Bronchial epithelial cell (primary cell): ENCODE measurements at regions not wholly inside any gene's neighbourhood (a gene's known extent, or its start where the extent isn't known, plus 50 kb on each side); places are given as distances from the start of the nearest gene placed in this dataset.

Experiments
- DNase-seq: peaks from one replicate; pipeline ENCODE4 v3.0.0-alpha.2; 2010; ENCODE audit warnings: low read depth
- FAIRE-seq: peaks from 2 replicates; lab custom pipeline; 2011; peaks lifted over from hg19 to GRCh38; lab: Jason Lieb, UNC
- H3K27me3 ChIP-seq: 2 replicates; pipeline ENCODE4 v1.5.1; 2011; ENCODE audit warnings: low read length; ENCODE audit not compliant: control insufficient read depth, insufficient read depth
- H3K36me3 ChIP-seq: 2 replicates; pipeline ENCODE4 v1.5.1; 2011; ENCODE audit warnings: low read length; ENCODE audit not compliant: control insufficient read depth, insufficient read depth
- H3K4me3 ChIP-seq: 2 replicates; pipeline ENCODE4 v1.5.1; 2011; ENCODE audit warnings: mild to moderate bottlenecking, low read depth, low read length, control low read depth
- TF ChIP-seq, protein P1 (sequence below): IDR thresholded peaks from 2 replicates; pipeline ENCODE4 v1.5.1; 2011; ENCODE audit warnings: mild to moderate bottlenecking, moderate library complexity, low read length, control low read depth, inconsistent platforms; ENCODE audit not compliant: insufficient read depth, severe bottlenecking

DNA sequence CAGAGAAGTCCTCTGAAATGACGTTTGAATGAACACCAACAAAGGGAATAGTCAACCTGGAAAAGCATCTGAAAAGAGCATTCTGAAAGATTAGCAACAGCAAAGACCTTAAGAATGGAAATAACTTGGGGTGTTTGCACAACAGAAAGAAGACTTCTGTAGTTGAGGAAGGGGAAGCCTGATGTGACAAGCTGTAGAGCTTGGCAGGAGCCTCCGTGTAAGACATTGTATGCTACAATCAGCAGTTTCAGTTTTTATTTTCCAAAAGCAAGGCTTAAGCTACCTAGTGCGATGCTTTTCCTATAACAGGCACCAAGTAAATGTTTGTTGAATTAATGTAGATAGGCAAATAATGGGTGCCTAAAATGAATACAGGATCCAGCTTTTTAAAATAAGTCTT, 484.0 kb downstream of the SPRY1 start:
- TF ChIP-seq, protein P1, sequence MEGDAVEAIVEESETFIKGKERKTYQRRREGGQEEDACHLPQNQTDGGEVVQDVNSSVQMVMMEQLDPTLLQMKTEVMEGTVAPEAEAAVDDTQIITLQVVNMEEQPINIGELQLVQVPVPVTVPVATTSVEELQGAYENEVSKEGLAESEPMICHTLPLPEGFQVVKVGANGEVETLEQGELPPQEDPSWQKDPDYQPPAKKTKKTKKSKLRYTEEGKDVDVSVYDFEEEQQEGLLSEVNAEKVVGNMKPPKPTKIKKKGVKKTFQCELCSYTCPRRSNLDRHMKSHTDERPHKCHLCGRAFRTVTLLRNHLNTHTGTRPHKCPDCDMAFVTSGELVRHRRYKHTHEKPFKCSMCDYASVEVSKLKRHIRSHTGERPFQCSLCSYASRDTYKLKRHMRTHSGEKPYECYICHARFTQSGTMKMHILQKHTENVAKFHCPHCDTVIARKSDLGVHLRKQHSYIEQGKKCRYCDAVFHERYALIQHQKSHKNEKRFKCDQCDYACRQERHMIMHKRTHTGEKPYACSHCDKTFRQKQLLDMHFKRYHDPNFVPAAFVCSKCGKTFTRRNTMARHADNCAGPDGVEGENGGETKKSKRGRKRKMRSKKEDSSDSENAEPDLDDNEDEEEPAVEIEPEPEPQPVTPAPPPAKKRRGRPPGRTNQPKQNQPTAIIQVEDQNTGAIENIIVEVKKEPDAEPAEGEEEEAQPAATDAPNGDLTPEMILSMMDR, result no peak
- DNase-seq, result no peak
- FAIRE-seq, result no peak
- no peak overlapping the region for H3K4me3 ChIP-seq
- no peaks in the 10 kb centered on the region for H3K36me3 ChIP-seq
- no peaks in the 10 kb centered on the region for H3K27me3 ChIP-seq

DNA sequence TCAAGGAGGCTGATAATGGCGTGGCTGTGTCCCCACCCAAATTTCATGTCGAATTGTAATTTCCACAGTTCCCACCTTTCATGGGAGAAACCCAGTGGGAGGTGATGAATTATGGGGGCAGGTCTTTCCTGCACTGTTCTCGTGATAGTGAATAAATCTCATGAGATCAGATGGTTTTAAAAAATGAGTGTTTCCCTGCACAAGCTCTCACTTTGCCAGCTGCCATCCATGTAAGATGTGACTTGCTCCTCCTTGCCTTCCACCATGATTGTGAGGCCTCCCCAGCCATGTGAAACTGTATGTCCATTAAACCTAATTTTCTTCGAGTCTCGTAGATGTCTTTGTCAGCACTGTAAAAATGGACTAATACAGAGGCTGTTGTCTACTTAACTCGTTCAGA, 488.3 kb downstream of the SPRY1 start:
- Histone ChIP-seq H3K27me3 (no peaks in the 10 kb centered on the region), H3K36me3 (no peaks in the 10 kb centered on the region), H3K4me3 (no peak overlapping the region)
- TF ChIP-seq, protein P1, result no peak
- no peak for FAIRE-seq
- no peak for DNase-seq

DNA sequence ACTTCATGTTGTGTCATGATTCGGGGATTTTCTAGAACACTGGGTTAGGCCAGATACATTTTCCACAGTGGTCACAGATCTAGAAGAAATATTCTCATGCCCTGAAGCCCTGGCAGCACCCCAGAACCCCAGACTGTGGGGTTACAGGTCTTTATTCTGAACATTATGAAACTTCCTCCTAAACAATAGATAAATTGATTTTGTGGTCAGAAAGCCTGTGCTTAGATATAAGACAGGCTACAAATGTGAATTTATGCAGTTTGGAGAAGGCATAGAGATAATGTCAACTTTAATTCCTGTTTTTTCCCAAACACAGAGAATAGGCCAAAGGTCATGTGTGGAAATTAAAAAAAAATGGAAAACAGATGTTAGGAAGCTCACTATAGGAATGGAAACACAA, 492.9 kb downstream of the SPRY1 start:
- FAIRE-seq, result no peak
- H3K36me3 ChIP-seq, result no peaks in the 10 kb centered on the region
- TF ChIP-seq, protein P1, result no peak
- H3K27me3 ChIP-seq, result no peaks in the 10 kb centered on the region
- no peak for DNase-seq
- no peak overlapping the region for H3K4me3 ChIP-seq

DNA sequence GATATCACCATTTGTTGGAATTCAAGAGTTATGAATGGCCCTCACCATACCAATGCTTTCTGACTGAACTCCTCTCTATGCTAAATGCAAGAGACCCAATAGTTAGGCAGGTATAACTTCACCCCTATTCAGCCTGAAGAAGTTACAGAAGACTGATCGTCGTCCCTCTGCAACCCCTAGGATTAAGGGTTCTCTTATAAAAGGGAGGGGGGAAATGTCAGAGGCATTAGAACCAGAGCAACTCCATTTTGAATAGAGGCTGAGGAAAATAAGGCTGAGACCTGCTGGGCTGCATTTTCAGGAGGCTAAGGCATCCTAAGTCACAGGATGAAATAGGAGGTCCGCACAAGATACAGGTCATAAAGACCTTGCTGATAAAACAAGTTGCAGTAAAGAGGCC, 494.3 kb downstream of the SPRY1 start:
- H3K27me3 ChIP-seq, result no peaks in the 10 kb centered on the region
- FAIRE-seq (no peak), DNase-seq (no peak)
- TF ChIP-seq, protein P1, result no peak
- no peak overlapping the region for H3K4me3 ChIP-seq
- no peaks in the 10 kb centered on the region for H3K36me3 ChIP-seq

DNA sequence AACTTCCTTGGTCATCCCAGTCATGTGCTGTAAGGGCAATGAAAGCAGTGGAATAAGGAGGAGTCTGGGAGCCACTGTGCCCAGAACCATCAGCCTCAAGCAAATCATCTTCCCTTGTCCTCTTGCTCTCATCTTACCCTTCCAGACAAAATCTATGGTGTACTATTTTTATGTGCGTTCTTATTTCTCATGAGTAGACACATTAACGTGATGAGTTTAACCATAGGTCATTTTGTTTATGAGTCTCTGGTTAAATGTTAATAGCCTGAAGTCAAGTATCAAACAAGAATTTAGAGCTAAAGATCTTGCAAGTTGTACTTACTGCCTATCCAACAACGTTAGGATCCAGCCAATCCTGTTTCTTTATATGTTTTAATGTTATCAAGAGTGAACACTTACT, 495.3 kb downstream of the SPRY1 start:
- no peak overlapping the region for H3K4me3 ChIP-seq
- DNase-seq (no peak), FAIRE-seq (no peak)
- TF ChIP-seq, protein P1, result no peak
- no peaks in the 10 kb centered on the region for H3K36me3 ChIP-seq
- H3K27me3 ChIP-seq, result no peaks in the 10 kb centered on the region

DNA sequence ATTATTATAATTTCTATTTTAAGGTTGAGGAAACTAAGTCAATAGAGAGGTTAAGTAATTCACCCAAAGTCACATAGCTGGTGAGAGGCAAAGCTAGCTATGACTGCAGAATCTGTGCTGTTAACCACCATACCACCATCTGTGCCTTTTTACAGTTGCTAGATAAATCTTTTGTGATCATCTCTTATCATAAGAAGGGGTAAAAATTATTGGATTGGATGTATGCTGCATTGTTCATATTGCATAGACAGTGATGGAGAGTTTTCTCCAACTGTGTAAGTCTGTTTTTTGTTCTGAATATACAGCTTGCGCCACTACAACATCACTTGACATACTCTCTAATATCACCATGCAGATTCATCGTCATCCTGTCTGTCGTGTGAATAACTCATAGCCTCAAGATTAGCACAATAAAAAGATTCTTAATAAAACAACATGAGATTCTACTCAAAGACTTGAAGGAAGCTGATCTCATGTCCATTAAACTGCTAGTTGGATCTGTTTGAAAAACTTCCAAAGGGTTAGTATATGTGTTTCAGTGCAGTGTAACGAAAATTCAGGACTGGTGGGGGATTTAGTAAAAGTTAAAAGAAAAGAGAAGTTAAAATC, 495.9 kb downstream of the SPRY1 start:
- Histone ChIP-seq H3K4me3 (no peak overlapping the region), H3K36me3 (no peaks in the 10 kb centered on the region), H3K27me3 (no peaks in the 10 kb centered on the region)
- DNase-seq (no peak), FAIRE-seq (no peak)
- TF ChIP-seq, protein P1, result no peak
